Immature natural killer cell (primary cell): ENCODE measurements at regions not wholly inside any gene's neighbourhood (a gene's known extent, or its start where the extent isn't known, plus 50 kb on each side); places are given as distances from the start of the nearest gene placed in this dataset.

Source experiments
- DNase-seq, 3 donors: peaks; one replicate each; pipeline ENCODE4 v3.0.0; 2022; ENCODE audit warnings: mixed read lengths in 1 of 3
- H3K27ac Mint-ChIP-seq, 6 donors: one replicate each; pipeline ENCODE4 v1.8.0; 2020; ENCODE audit warnings: mixed read lengths in 6 of 6, mild to moderate bottlenecking in 5 of 6, inconsistent platforms in 4 of 6, moderate library complexity in 3 of 6
- H3K27me3 Mint-ChIP-seq, 3 donors: one replicate each; pipeline ENCODE4 v1.8.0; 2020 to 2021; ENCODE audit warnings: low read depth in 3 of 3, mild to moderate bottlenecking in 3 of 3, mixed read lengths in 3 of 3, moderate library complexity in 3 of 3, inconsistent platforms in 1 of 3
- H3K36me3 Mint-ChIP-seq, 3 donors: one replicate each; pipeline ENCODE4 v1.8.0; 2020; ENCODE audit warnings: mixed read lengths in 3 of 3, inconsistent platforms in 2 of 3, mild to moderate bottlenecking in 2 of 3
- H3K4me1 Mint-ChIP-seq, 2 donors: one replicate each; pipeline ENCODE4 v1.8.0; 2020; ENCODE audit warnings: inconsistent platforms in 2 of 2, mild to moderate bottlenecking in 2 of 2, mixed read lengths in 2 of 2, moderate library complexity in 1 of 2
- H3K4me3 Mint-ChIP-seq, 5 donors: one replicate each; pipeline ENCODE4 v1.8.0; 2020; ENCODE audit warnings: mild to moderate bottlenecking in 5 of 5, mixed read lengths in 5 of 5, inconsistent platforms in 3 of 5, moderate library complexity in 3 of 5
- H3K9me3 Mint-ChIP-seq, 6 donors: one replicate each; pipeline ENCODE4 v1.8.0; 2020; ENCODE audit warnings: mild to moderate bottlenecking in 6 of 6, mixed read lengths in 6 of 6, inconsistent platforms in 4 of 6, moderate library complexity in 3 of 6

- H3K36me3 Mint-ChIP-seq, result no peaks in the 10 kb centered on the region
- no peak for DNase-seq
- peaks cover 0 to 4% (median 2%) of the 10 kb centered on the region in 3 donors for H3K27me3 Mint-ChIP-seq
- H3K27ac Mint-ChIP-seq, result no peak overlapping the region
- H3K4me1 Mint-ChIP-seq, result no peaks in the 10 kb centered on the region
- H3K4me3 Mint-ChIP-seq, result no peak overlapping the region
- peaks cover 0 to 2% (median 0%) of the 10 kb centered on the region in 6 donors for H3K9me3 Mint-ChIP-seq
These were observed 83.1 kb upstream of the ARSJ start for GRCh38 chr4:114062499-114062898.

DNA sequence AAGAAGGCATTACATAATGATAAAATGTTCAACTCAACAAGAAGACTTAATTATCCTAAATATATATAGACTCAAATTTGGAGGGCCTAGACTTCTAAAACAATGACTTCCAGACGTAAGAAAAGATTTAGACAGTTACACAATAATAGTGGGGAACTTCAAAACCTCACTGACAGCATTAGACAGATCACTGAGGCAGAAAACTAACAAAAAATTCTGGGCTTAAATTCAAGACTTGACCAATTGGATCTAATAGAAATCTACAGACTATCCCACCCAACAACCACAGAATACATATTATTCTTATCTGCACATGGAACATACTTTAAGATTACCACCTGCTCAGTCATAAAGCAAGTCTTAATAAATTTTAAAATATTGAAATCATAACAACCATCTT is 93.3 kb upstream of the ARSJ start:
- H3K27me3 Mint-ChIP-seq, result peaks cover 0 to 11% (median 0%) of the 10 kb centered on the region in 3 donors
- H3K4me3 Mint-ChIP-seq, result no peak overlapping the region
- no peak for DNase-seq
- H3K36me3 Mint-ChIP-seq, result no peaks in the 10 kb centered on the region
- no peak overlapping the region for H3K27ac Mint-ChIP-seq
- H3K4me1 Mint-ChIP-seq, result peaks cover 5 to 14% of the 10 kb centered on the region in 2 donors
- H3K9me3 Mint-ChIP-seq, result no peaks in the 10 kb centered on the region

- H3K4me1 Mint-ChIP-seq, result no peaks in the 10 kb centered on the region
- H3K27me3 Mint-ChIP-seq, result peaks cover 0 to 8% (median 2%) of the 10 kb centered on the region in 3 donors
- H3K4me3 Mint-ChIP-seq, result no peak overlapping the region
- no peak for DNase-seq
- no peaks in the 10 kb centered on the region for H3K9me3 Mint-ChIP-seq
- no peaks in the 10 kb centered on the region for H3K36me3 Mint-ChIP-seq
- no peak overlapping the region for H3K27ac Mint-ChIP-seq
These were observed 97.6 kb upstream of the ARSJ start for GRCh38 chr4:114076899-114077570.

- H3K4me3 Mint-ChIP-seq, result no peak overlapping the region
- H3K27me3 Mint-ChIP-seq, result peaks cover 0 to 5% (median 2%) of the 10 kb centered on the region in 3 donors
These were observed 98.2 kb upstream of the ARSJ start for GRCh38 chr4:114077610-114078009.

GRCh38 chr4:114078636-114079035 is 99.2 kb upstream of the ARSJ start:
- peaks cover 0 to 3% (median 2%) of the 10 kb centered on the region in 3 donors for H3K27me3 Mint-ChIP-seq
- H3K36me3 Mint-ChIP-seq, result no peaks in the 10 kb centered on the region
- H3K27ac Mint-ChIP-seq, result no peak overlapping the region
- H3K9me3 Mint-ChIP-seq, result no peaks in the 10 kb centered on the region
- no peaks in the 10 kb centered on the region for H3K4me1 Mint-ChIP-seq
- no peak overlapping the region for H3K4me3 Mint-ChIP-seq
- DNase-seq, result no peak

More at GRCh38 chr4:114077610-114078009, 98.2 kb upstream of the ARSJ start:
- Mint-ChIP-seq H3K9me3 (no peaks in the 10 kb centered on the region), H3K4me1 (no peaks in the 10 kb centered on the region), H3K27ac (no peak overlapping the region), H3K36me3 (no peaks in the 10 kb centered on the region)
- DNase-seq, result no peak

DNA sequence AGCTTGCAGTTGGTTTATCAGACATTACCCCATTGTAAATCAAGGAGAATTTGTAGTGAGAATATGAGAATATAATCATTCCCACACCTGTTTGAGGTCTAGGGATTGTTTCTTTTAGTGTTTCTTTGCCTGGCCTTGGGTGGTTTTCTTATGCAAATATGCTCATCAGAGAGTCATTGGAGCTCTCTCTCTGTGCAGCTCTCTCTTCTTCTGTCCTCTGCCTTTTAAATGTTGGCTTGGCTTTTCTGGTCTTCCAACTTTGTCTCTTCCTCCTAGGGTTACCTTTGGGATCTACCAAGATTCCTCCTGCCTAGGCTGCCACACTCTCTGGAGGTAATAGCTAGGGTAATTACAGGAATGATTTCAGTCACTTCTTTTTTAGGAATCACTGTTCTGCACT is 102.3 kb upstream of the ARSJ start:
- Mint-ChIP-seq H3K9me3 (no peaks in the 10 kb centered on the region), H3K4me3 (no peak overlapping the region), H3K4me1 (no peaks in the 10 kb centered on the region)

GRCh38 chr4:114082348-114082747 is 102.9 kb upstream of the ARSJ start:
- Mint-ChIP-seq H3K9me3 (no peaks in the 10 kb centered on the region), H3K36me3 (no peaks in the 10 kb centered on the region), H3K4me3 (no peak overlapping the region), H3K4me1 (no peaks in the 10 kb centered on the region), H3K27me3 (peaks cover 0 to 4% (median 2%) of the 10 kb centered on the region in 3 donors), H3K27ac (no peak overlapping the region)
- no peak for DNase-seq

More for the DNA sequence above, 102.3 kb upstream of the ARSJ start:
- no peaks in the 10 kb centered on the region for H3K36me3 Mint-ChIP-seq
- no peak for DNase-seq
- no peak overlapping the region for H3K27ac Mint-ChIP-seq
- peaks cover 0 to 4% (median 2%) of the 10 kb centered on the region in 3 donors for H3K27me3 Mint-ChIP-seq

DNA sequence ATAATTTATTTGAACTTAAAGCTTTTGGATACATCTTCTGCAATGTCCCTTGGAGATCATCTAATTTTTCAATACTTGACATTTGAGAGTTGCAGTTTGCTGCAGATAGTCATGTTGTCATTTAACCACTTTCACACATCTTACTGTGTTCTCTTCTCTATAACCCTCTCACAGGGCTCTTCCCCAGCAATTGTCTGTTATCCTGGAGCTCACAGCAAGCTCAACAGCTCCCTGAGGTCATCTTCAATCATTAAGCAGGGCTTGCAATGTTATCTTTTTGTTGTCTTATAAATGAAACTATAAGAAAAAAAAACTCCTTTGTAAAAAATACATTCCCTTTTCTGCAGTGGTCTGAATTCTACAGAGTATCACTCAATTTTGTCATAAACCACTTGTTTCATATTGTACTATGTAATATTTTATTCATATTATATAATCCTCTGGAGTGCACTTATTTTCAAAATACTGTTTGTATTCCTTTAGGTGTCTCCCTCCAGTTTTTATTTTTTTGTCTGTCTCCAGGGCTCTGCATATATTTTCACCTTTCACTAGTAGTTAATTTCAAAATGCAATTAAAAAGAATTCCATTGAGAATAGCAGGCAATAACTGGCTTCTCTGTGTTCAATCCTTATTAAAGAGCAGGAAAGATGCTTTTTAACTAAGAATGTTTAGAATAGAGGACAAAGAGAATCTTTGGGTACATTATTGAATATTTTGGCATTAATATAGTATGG is 106.3 kb upstream of the ARSJ start:
- H3K4me3 Mint-ChIP-seq, result no peak overlapping the region
- H3K27me3 Mint-ChIP-seq, result peaks cover 0 to 11% (median 5%) of the 10 kb centered on the region in 3 donors
- H3K9me3 Mint-ChIP-seq, result peaks cover 0 to 10% (median 0%) of the 10 kb centered on the region in 6 donors
- no peak for DNase-seq
- no peaks in the 10 kb centered on the region for H3K36me3 Mint-ChIP-seq
- H3K27ac Mint-ChIP-seq, result no peak overlapping the region
- H3K4me1 Mint-ChIP-seq, result no peaks in the 10 kb centered on the region

DNA sequence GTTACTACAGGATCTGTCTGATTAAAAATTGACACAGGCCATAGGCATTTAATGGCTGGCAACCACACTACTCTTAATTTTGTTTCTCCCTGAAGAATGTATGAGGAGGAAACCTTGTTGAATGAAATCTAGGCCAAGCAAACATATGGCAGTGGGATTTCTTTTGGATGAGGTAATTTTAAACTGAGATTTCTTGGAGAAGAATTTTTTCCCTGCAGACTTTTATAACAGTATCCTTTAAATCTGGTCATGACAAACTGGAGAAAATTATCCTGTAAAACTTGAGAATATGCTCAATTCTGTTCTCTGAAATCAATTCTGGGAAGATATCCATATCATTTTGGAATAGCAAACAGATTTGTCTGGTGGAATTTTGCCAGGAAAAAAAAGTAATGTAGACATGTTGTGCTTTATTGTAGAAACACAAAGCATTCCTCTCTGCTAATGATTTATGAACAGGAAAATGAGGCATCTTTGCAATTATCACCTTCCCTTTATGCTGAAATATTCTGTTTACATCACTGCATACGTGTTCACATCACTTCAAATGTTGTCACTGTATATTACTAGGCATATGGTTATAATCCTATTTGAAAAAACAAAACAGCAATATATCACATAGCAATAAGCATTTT is 108.3 kb upstream of the ARSJ start:
- peaks cover 0 to 10% (median 0%) of the 10 kb centered on the region in 6 donors for H3K9me3 Mint-ChIP-seq
- H3K4me1 Mint-ChIP-seq, result no peaks in the 10 kb centered on the region

DNA sequence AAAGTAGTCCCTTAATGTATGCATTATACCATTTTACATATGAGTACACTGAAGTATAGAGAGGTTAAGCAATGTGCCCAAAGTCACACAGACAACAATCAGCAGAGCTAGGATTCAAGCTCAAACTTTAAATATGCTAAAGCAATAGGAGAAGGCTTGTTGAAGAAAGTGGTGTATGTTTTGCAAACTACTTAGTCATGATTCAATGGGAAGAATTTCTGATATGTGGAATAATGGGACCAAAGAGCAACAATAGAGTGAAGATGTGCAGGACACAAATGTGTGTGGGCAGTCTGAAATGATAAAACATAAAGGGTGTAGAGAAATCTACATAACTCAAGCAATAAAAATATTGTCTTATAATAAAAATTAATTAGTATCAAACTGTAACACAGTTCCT is 109.0 kb upstream of the ARSJ start:
- peaks cover 0 to 12% (median 7%) of the 10 kb centered on the region in 3 donors for H3K27me3 Mint-ChIP-seq
- no peaks in the 10 kb centered on the region for H3K4me1 Mint-ChIP-seq
- no peaks in the 10 kb centered on the region for H3K36me3 Mint-ChIP-seq
- no peak for DNase-seq
- no peak overlapping the region for H3K27ac Mint-ChIP-seq
- no peak overlapping the region for H3K4me3 Mint-ChIP-seq
- peaks cover 0 to 10% (median 0%) of the 10 kb centered on the region in 6 donors for H3K9me3 Mint-ChIP-seq

More for the DNA sequence above, 108.3 kb upstream of the ARSJ start:
- Mint-ChIP-seq H3K36me3 (no peaks in the 10 kb centered on the region), H3K27ac (no peak overlapping the region), H3K4me3 (no peak overlapping the region), H3K27me3 (peaks cover 0 to 12% (median 7%) of the 10 kb centered on the region in 3 donors)
- DNase-seq, result no peak

GRCh38 chr4:114091546-114091945 is 112.1 kb upstream of the ARSJ start:
- H3K27me3 Mint-ChIP-seq, result peaks cover 2 to 8% (median 7%) of the 10 kb centered on the region in 3 donors
- H3K4me3 Mint-ChIP-seq, result no peak overlapping the region
- peaks cover 0 to 10% (median 0%) of the 10 kb centered on the region in 6 donors for H3K9me3 Mint-ChIP-seq
- H3K4me1 Mint-ChIP-seq, result no peaks in the 10 kb centered on the region
- no peak overlapping the region for H3K27ac Mint-ChIP-seq
- no peaks in the 10 kb centered on the region for H3K36me3 Mint-ChIP-seq
- no peak for DNase-seq

DNA sequence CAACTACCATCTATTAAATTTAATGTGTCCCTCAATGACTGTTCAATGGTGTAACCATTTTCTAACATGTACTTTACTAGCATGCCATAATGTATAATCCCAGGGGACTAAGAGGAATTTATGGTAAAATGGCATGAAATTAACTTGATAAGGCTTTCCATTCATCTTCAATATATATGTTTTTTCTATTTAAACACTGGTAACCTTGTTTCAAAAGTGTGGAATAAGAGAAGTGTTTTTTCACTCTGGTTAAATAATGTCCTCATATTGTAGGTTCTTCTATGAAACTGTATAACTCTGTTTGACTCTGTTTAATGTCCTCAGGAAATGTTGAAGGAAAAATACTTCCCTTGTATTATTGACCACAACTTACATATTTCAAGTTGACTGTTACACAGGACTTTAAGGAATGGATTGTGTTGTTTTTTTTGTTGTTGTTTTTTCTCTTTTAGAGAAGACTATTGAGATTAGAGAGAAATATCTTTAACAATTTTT is 113.8 kb upstream of the ARSJ start:
- Mint-ChIP-seq H3K27ac (no peak overlapping the region), H3K27me3 (peaks cover 2 to 8% (median 7%) of the 10 kb centered on the region in 3 donors), H3K4me1 (no peaks in the 10 kb centered on the region), H3K36me3 (no peaks in the 10 kb centered on the region), H3K9me3 (peaks cover 0 to 10% (median 0%) of the 10 kb centered on the region in 6 donors), H3K4me3 (no peak overlapping the region)
- no peak for DNase-seq

- no peak overlapping the region for H3K27ac Mint-ChIP-seq
- DNase-seq, result no peak
- no peaks in the 10 kb centered on the region for H3K9me3 Mint-ChIP-seq
- no peak overlapping the region for H3K4me3 Mint-ChIP-seq
- H3K27me3 Mint-ChIP-seq, result peaks cover 0 to 8% (median 6%) of the 10 kb centered on the region in 3 donors
- no peaks in the 10 kb centered on the region for H3K4me1 Mint-ChIP-seq
- H3K36me3 Mint-ChIP-seq, result no peaks in the 10 kb centered on the region
These were observed 121.0 kb upstream of the ARSJ start for GRCh38 chr4:114100288-114101031.
